ENCODE measurements at regions not wholly inside any gene's neighbourhood (a gene's known extent, or its start where the extent isn't known, plus 50 kb on each side); places are given as distances from the start of the nearest gene placed in this dataset.

GRCh38 chr3:135473449-135473848, 492.1 kb upstream of the PPP2R3A start:
- DNase-seq (ENCODE audit: low spot score), result no peak

- no peak for DNase-seq (ENCODE audit: low spot score)
Observed at GRCh38 chr3:135487261-135487660, 478.3 kb upstream of the PPP2R3A start.

GRCh38 chr3:135490219-135490915, 475.2 kb upstream of the PPP2R3A start:
- no peak for DNase-seq (ENCODE audit: low spot score)

GRCh38 chr3:135491491-135492205, 473.9 kb upstream of the PPP2R3A start:
- DNase-seq (ENCODE audit: low spot score), result peak; percentile 59

GRCh38 chr3:135495891-135496290, 469.6 kb upstream of the PPP2R3A start:
- DNase-seq (ENCODE audit: low spot score), result no peak

- no peak for DNase-seq (ENCODE audit: low spot score)
Observed at GRCh38 chr3:135497979-135498378, 467.5 kb upstream of the PPP2R3A start.

- no peak for DNase-seq (ENCODE audit: low spot score)
Observed at GRCh38 chr3:135499426-135499825, 466.1 kb upstream of the PPP2R3A start.

GRCh38 chr3:135500034-135500433, 465.5 kb upstream of the PPP2R3A start:
- DNase-seq (ENCODE audit: low spot score), result no peak

GRCh38 chr3:135503065-135503759, 462.3 kb upstream of the PPP2R3A start:
- DNase-seq (ENCODE audit: low spot score), result no peak

GRCh38 chr3:135503760-135504686, 461.5 kb upstream of the PPP2R3A start:
- peak; percentile 72 for DNase-seq (ENCODE audit: low spot score)

GRCh38 chr3:135513106-135514059, 452.1 kb upstream of the PPP2R3A start:
- DNase-seq (ENCODE audit: low spot score), result peak; percentile 98

- peak; percentile 88 for DNase-seq (ENCODE audit: low spot score)
Observed at GRCh38 chr3:135514060-135514448, 451.5 kb upstream of the PPP2R3A start.

- DNase-seq (ENCODE audit: low spot score), result peak; percentile 80
Observed at GRCh38 chr3:135516143-135516542, 449.4 kb upstream of the PPP2R3A start.

GRCh38 chr3:135528413-135529015, 437.0 kb upstream of the PPP2R3A start:
- peak; percentile 10 for DNase-seq (ENCODE audit: low spot score)

GRCh38 chr3:135532021-135532420, 433.5 kb upstream of the PPP2R3A start:
- no peak for DNase-seq (ENCODE audit: low spot score)

- DNase-seq (ENCODE audit: low spot score), result no peak
Observed at GRCh38 chr3:135538123-135538522, 427.4 kb upstream of the PPP2R3A start.

- no peak for DNase-seq (ENCODE audit: low spot score)
Observed at GRCh38 chr3:135539351-135539750, 426.2 kb upstream of the PPP2R3A start.

GRCh38 chr3:135539854-135540253, 425.7 kb upstream of the PPP2R3A start:
- no peak for DNase-seq (ENCODE audit: low spot score)

GRCh38 chr3:135549928-135550494, 415.5 kb upstream of the PPP2R3A start:
- DNase-seq (ENCODE audit: low spot score), result no peak

GRCh38 chr3:135556174-135556573, 409.4 kb upstream of the PPP2R3A start:
- DNase-seq (ENCODE audit: low spot score), result no peak
